Stomach (tissue), 8 donors: ENCODE measurements at regions not wholly inside any gene's neighbourhood (a gene's known extent, or its start where the extent isn't known, plus 50 kb on each side); places are given as distances from the start of the nearest gene placed in this dataset.

Source experiments
- DNase-seq, 2 donors: peaks; one replicate each; pipeline versions ENCODE4 v3.0.0 to v3.0.0-alpha.2; 2013 to 2019
- H3K27ac ChIP-seq, 5 donors: fragments of 200-600 bp in 4 of 5; sonication (generic) in 4 of 5; one replicate each; pipeline ENCODE4 v1.5.1; 2013 to 2019; ENCODE audit warnings: mild to moderate bottlenecking in 1 of 5, moderate library complexity in 1 of 5
- H3K27me3 ChIP-seq, 3 donors: fragments of 200-600 bp; sonication (generic); one replicate each; pipeline ENCODE4 v1.5.1; 2017 to 2019; ENCODE audit warnings: mixed run types in 1 of 3
- H3K36me3 ChIP-seq, 4 donors: fragments of 200-600 bp; sonication (generic); 1 replicate in 3 of 4; 2 replicates in 1 of 4; pipeline ENCODE4 v1.5.1; 2016 to 2019
- H3K4me1 ChIP-seq, 4 donors: fragments of 200-600 bp; sonication (generic); one replicate each; pipeline ENCODE4 v1.5.1; 2016 to 2019
- H3K4me3 ChIP-seq, 4 donors: fragments of 200-600 bp; sonication (generic) in 3 of 4; one replicate each; pipeline ENCODE4 v1.5.1; 2016 to 2019; ENCODE audit warnings: mild to moderate bottlenecking in 1 of 4
- H3K9me3 ChIP-seq, 4 donors: fragments of 200-600 bp; sonication (generic); one replicate each; pipeline ENCODE4 v1.5.1; 2016 to 2019
- CTCF ChIP-seq, 7 experiments: fragments of 450-650 bp in 4 of 7; fragments of 200-600 bp in 3 of 7; sonication (generic) in 3 of 7; IDR thresholded peaks; one replicate each; pipeline ENCODE4 v1.5.1; 2016 to 2019; ENCODE audit warnings: antibody characterized with exemption in 7 of 7, control low read depth in 2 of 7, mild to moderate bottlenecking in 1 of 7
- EP300 ChIP-seq: sonication (generic); formaldehyde crosslinking; IDR thresholded peaks from one replicate; pipeline ENCODE4 v1.6.1; 2017; ENCODE audit warnings: antibody characterized with exemption
- POLR2A ChIP-seq, 4 donors: fragments of 450-650 bp; IDR thresholded peaks; one replicate each; pipeline ENCODE4 v1.6.1; 2016; ENCODE audit warnings: antibody characterized with exemption in 4 of 4, control low read depth in 2 of 4, mild to moderate bottlenecking in 1 of 4, moderate library complexity in 1 of 4
- POLR2AphosphoS5 ChIP-seq, 3 donors: sonication (generic); formaldehyde crosslinking; IDR thresholded peaks; one replicate each; pipeline ENCODE4 v1.6.1; 2016; ENCODE audit warnings: antibody characterized with exemption in 3 of 3
- WGBS, 5 donors: extraction: QIAGEN DNeasy Blood & Tissue Kit in 3 of 5; methylation state at CpG; one replicate each; pipeline versions ENCODE4 v1.1.5 to v1.1.7; 2013 to 2018; 5-methylcytosine and 5-hydroxymethylcytosine counted together
- intact Hi-C: fragments of 100-400 bp; cut with DNase I; formaldehyde crosslinking; loops from one replicate; pipeline ENCODE4 v1.15.1; 2023; ENCODE audit warnings: low total_unique reads
- donor health status: healthy with polysubstance abuse.
- donor health status: Bipolar disorder and iron deficiency.
- donor health status: healthy.

DNA sequence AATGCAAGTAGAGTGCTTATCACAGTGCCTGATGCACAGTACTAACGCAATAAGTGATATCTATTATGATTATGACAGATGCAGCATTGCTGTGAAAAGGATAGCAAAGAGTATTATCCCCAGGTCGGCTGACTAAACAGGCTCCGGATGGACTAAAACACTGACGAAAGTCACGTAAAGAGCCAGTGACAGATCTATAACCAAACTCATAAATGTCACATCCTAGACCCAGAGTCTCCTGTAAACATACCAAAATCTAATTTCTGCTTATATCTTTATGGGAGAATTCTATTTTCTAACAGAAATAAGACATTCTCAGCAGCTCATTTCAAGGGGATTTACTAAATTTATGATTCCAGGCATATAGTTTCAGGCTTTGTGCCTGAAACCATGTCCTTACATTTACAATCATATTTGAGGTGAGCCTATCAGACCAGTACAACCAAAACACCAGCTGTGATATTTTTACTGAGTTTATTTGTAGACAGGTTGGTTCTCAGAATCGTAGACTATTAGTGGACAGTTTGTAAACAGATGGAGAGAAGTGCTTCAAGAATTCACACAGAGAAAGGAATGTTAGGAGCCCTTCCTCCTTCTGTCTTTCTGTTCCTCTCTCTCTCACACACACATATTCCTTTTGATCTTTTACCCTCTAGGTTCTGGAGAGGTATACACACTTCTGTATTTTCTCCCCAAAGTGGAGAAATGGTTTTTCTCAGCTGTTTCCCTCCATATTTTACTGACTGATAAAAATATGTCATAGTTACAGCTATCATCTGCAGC, 52.4 kb upstream of the WDR26 start:
- no peaks in the 10 kb centered on the region for H3K27me3 ChIP-seq
- 59 to 70% (median 64%) methylated on average over 6 of the region's 6 CpGs for WGBS, 5 donors

GRCh38 chr1:224488806-224489499, 54.4 kb upstream of the WDR26 start:
- Histone ChIP-seq H3K4me1 (peaks cover 0 to 5% (median 0%) of the 10 kb centered on the region in 4 donors), H3K27ac (no peak overlapping the region), H3K9me3 (no peaks in the 10 kb centered on the region), H3K4me3 (no peak overlapping the region), H3K27me3 (no peaks in the 10 kb centered on the region), H3K36me3 (no peaks in the 10 kb centered on the region)
- no peak for DNase-seq
- intact Hi-C loops, result no loop called here
- WGBS, 5 donors, result 92 to 97% (median 95%) methylated on average over 2 of the region's 2 CpGs
- TF ChIP-seq EP300, result no peak
- no peak for TF ChIP-seq POLR2AphosphoS5 (IDR thresholded peaks at IDR 0.05)
- no peak for TF ChIP-seq CTCF (IDR thresholded peaks at IDR 0.05)
- TF ChIP-seq POLR2A (IDR thresholded peaks at IDR 0.05), result no peak

More for the DNA sequence above, 52.4 kb upstream of the WDR26 start:
- intact Hi-C loops, result no loop called here
- TF ChIP-seq POLR2AphosphoS5 (IDR thresholded peaks at IDR 0.05), result no peak
- Histone ChIP-seq H3K9me3 (no peaks in the 10 kb centered on the region), H3K36me3 (no peaks in the 10 kb centered on the region), H3K27ac (no peak overlapping the region), H3K4me1 (no peaks in the 10 kb centered on the region), H3K4me3 (no peak overlapping the region)
- no peak for DNase-seq

DNA sequence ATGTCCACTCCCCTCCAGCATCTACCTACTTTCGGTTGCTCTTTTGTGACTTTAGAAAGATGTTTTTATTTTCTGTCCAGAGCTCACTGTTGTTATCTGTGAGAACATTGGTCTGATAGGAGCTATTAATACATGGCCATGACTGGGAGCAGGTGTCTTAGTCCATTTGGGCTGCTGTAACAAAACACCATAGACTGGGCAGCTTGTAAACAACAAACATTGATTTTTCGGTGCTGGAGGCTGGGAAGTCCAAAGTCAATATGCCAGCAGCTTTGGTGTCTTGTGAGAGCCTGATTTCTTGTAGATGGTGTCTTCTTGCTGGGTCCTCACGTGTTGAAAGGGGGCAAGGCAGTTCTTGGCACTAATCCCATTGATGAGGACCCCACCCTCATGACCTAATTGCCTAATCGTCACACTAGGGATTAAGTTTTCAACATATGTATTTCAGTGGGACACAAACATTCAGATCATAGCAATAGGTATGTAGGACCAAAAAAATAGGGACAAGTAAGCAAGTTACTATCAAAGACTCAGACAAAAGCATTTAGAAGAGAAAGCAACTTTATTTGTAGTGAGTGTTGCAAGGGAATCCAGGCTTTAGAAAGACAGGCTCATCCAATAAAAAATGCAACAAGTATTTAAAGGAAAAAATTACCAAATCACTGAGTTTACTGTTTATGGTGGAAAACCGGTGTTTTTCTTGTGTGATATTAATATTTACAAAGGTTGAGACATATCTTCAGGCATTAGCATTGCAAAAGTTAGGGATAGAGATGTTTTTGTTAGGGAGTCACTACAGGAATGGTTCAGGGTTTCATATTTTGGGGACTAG, 55.2 kb upstream of the WDR26 start:
- intact Hi-C loops, result no loop called here
- 66 to 75% (median 69%) methylated on average over 5 of the region's 5 CpGs for WGBS, 5 donors
- Histone ChIP-seq H3K27me3 (no peaks in the 10 kb centered on the region), H3K4me3 (no peak overlapping the region), H3K27ac (no peak overlapping the region), H3K9me3 (no peaks in the 10 kb centered on the region), H3K4me1 (peaks cover 0 to 5% (median 0%) of the 10 kb centered on the region in 4 donors), H3K36me3 (no peaks in the 10 kb centered on the region)
- TF ChIP-seq POLR2AphosphoS5 (IDR thresholded peaks at IDR 0.05) (no peak), CTCF (IDR thresholded peaks at IDR 0.05) (no peak), EP300 (no peak), POLR2A (IDR thresholded peaks at IDR 0.05) (no peak)
- DNase-seq, result no peak

DNA sequence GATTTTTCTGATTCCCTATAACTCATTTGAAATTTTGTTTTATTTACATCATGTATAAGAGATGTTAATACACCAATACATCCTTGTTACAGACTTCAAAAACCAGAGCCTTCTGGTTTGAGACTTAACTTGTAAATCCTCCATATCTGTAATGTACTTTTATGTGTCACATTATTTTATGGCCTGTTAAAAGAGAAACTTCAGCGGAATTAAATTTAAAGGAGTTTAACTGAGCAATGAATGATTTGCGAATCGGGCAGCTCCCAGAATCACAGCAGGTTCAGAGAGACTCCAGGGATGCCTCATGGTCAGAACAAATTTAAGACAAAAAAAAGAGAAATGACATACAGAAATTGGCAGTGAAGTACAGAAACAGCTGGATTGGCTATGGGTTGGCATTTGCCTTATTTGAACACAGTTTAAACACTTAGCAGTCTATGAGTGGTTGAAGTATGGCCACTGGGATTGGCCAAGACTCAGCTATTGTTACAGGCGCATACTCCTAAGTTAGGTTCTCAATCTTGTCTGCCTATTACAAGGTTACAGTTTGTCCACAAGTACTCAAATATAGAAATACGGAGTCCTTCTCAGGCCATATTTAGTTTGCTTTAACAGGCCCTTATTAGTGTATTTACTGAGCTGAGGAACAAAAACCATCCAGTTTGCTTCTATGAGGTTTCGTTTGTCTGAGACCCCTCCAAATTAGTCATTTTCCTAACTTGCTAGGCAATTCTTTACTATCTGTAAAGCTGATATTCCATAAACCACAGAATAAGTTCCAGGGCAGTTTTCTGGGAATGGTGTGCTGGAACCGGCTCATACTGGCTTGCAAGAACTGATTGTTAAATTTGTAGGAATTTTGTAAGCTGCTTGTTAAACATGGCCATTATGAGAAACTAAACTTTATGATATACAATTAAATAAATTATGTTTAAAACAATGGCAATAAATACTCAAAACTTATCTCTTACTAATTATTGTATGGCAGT, 56.2 kb upstream of the WDR26 start:
- no peaks in the 10 kb centered on the region for H3K9me3 ChIP-seq
- no peak overlapping the region for H3K27ac ChIP-seq
- no peaks in the 10 kb centered on the region for H3K36me3 ChIP-seq
- DNase-seq, result no peak
- TF ChIP-seq CTCF (IDR thresholded peaks at IDR 0.05), result no peak
- TF ChIP-seq EP300, result no peak
- no peak for TF ChIP-seq POLR2AphosphoS5 (IDR thresholded peaks at IDR 0.05)
- TF ChIP-seq POLR2A (IDR thresholded peaks at IDR 0.05), result no peak
- intact Hi-C loops, result no loop called here
- no peak overlapping the region for H3K4me3 ChIP-seq
- peaks cover 0 to 5% (median 0%) of the 10 kb centered on the region in 4 donors for H3K4me1 ChIP-seq
- no peaks in the 10 kb centered on the region for H3K27me3 ChIP-seq
- WGBS, 5 donors, result 90 to 93% (median 93%) methylated on average over 7 of the region's 7 CpGs
